Brain microvascular endothelial cell (primary cell): ENCODE measurements at regions not wholly inside any gene's neighbourhood (a gene's known extent, or its start where the extent isn't known, plus 50 kb on each side); places are given as distances from the start of the nearest gene placed in this dataset.

Experiments used
- DNase-seq: peaks from one replicate; pipeline ENCODE4 v3.0.0-alpha.2; 2020
- H3K27ac ChIP-seq: fragments of 250-450 bp; sonication (Bioruptor Pico); 2 replicates; pipeline ENCODE4 v1.5.1; 2020; ENCODE audit warnings: mild to moderate bottlenecking, moderate library complexity
- H3K27me3 ChIP-seq: fragments of 250-450 bp; sonication (Bioruptor Pico); replicated peaks from 2 replicates; pipeline ENCODE4 v1.5.1; 2020; ENCODE audit warnings: mild to moderate bottlenecking
- H3K36me3 ChIP-seq: fragments of 250-450 bp; sonication (Bioruptor Pico); replicated peaks from 2 replicates; pipeline ENCODE4 v1.5.1; 2020; ENCODE audit warnings: mild to moderate bottlenecking
- H3K4me3 ChIP-seq: 2 replicates; pipeline ENCODE4 v1.5.1; 2011; ENCODE audit warnings: low read depth, mild to moderate bottlenecking, control low read depth, low read length, moderate library complexity
- CTCF ChIP-seq: IDR thresholded peaks from 2 replicates; pipeline ENCODE4 v1.5.1; 2011; ENCODE audit warnings: low read depth, mild to moderate bottlenecking, moderate library complexity, low read length, control low read depth, inconsistent platforms; ENCODE audit errors: missing control alignments
- in situ Hi-C: cut with HindIII; loops from 2 replicates; pipeline ENCODE4 v1.10.0; 2017; ENCODE audit warnings: low sequenced_read_pairs, low pct_ligation_motif_present

GRCh38 chr2:18245375-18245774 is 315.1 kb downstream of the RDH14 start:
- no peak overlapping the region for H3K27ac ChIP-seq
- in situ Hi-C loops = no loop called here
- no peak overlapping the region for H3K4me3 ChIP-seq
- DNase-seq = no peak
- no peak for TF ChIP-seq CTCF
- H3K36me3 ChIP-seq = no peaks in the 10 kb centered on the region
- no peaks in the 10 kb centered on the region for H3K27me3 ChIP-seq

- Histone ChIP-seq H3K4me3 (no peak overlapping the region), H3K27me3 (no peaks in the 10 kb centered on the region), H3K36me3 (no peaks in the 10 kb centered on the region), H3K27ac (no peak overlapping the region)
- in situ Hi-C loops = no loop called here
- no peak for TF ChIP-seq CTCF
- DNase-seq = no peak
Measured at GRCh38 chr2:18244845-18245244, 315.6 kb downstream of the RDH14 start.

GRCh38 chr2:18243816-18244215 is 316.6 kb downstream of the RDH14 start:
- H3K36me3 ChIP-seq = no peaks in the 10 kb centered on the region
- H3K27me3 ChIP-seq = no peaks in the 10 kb centered on the region
- no peak overlapping the region for H3K27ac ChIP-seq
- no peak for TF ChIP-seq CTCF
- DNase-seq = no peak
- H3K4me3 ChIP-seq = no peak overlapping the region
- in situ Hi-C loops = no loop called here

GRCh38 chr2:18242716-18243115 is 317.7 kb downstream of the RDH14 start:
- H3K36me3 ChIP-seq = no peaks in the 10 kb centered on the region
- DNase-seq = no peak
- no peaks in the 10 kb centered on the region for H3K27me3 ChIP-seq
- no peak overlapping the region for H3K27ac ChIP-seq
- no peak overlapping the region for H3K4me3 ChIP-seq
- in situ Hi-C loops = no loop called here
- TF ChIP-seq CTCF = no peak

GRCh38 chr2:18238209-18238608 is 322.2 kb downstream of the RDH14 start:
- no peaks in the 10 kb centered on the region for H3K36me3 ChIP-seq
- no peak for TF ChIP-seq CTCF
- H3K27ac ChIP-seq = no peak overlapping the region
- H3K4me3 ChIP-seq = no peak overlapping the region
- DNase-seq = no peak
- no peaks in the 10 kb centered on the region for H3K27me3 ChIP-seq
- in situ Hi-C loops = no loop called here

GRCh38 chr2:18237298-18237697 is 323.2 kb downstream of the RDH14 start:
- Histone ChIP-seq H3K27ac (no peak overlapping the region), H3K36me3 (no peaks in the 10 kb centered on the region), H3K4me3 (no peak overlapping the region), H3K27me3 (no peaks in the 10 kb centered on the region)
- DNase-seq = no peak
- in situ Hi-C loops = no loop called here
- no peak for TF ChIP-seq CTCF
